AG04449 (cell line): ENCODE measurements at regions not wholly inside any gene's neighbourhood (a gene's known extent, or its start where the extent isn't known, plus 50 kb on each side); places are given as distances from the start of the nearest gene placed in this dataset.

Experiments
- CTCF ChIA-PET: fragments of 350-600 bp; formaldehyde crosslinking; extraction: SDS; loops from one replicate; lab custom pipeline; 2021; ENCODE audit warnings: antibody characterized with exemption; lab: Yijun Ruan, JAX
- POLR2A ChIA-PET: fragments of 400-600, 350-600 bp; formaldehyde crosslinking; extraction: SDS; loops from one replicate; lab custom pipeline; 2020; ENCODE audit warnings: antibody characterized with exemption, inconsistent platforms; lab: Yijun Ruan, JAX
- DNase-seq: peaks from one replicate; pipeline ENCODE4 v3.0.0-alpha.2; 2010; ENCODE audit warnings: low read depth, low spot score
- H3K4me3 ChIP-seq: 2 replicates; pipeline ENCODE4 v1.5.1; 2011; ENCODE audit warnings: low read depth, mild to moderate bottlenecking, control low read depth, low read length
- CTCF ChIP-seq: IDR thresholded peaks from one replicate; pipeline ENCODE4 v1.5.1; 2011; ENCODE audit warnings: mild to moderate bottlenecking, moderate library complexity, low read length, control low read depth, inconsistent platforms; ENCODE audit not compliant: insufficient read depth; ENCODE audit errors: missing control alignments

GRCh38 chr11:25298450-25298849 lies 801.6 kb downstream of the LUZP2 start:
- ChIA-PET POLR2A (no interaction called here), CTCF (no interaction called here)
- no peak overlapping the region for H3K4me3 ChIP-seq
- TF ChIP-seq CTCF = no peak
- DNase-seq = no peak

GRCh38 chr11:25309818-25310217 lies 813.0 kb downstream of the LUZP2 start:
- DNase-seq = no peak
- ChIA-PET POLR2A (no interaction called here), CTCF (no interaction called here)
- no peak for TF ChIP-seq CTCF
- no peak overlapping the region for H3K4me3 ChIP-seq

DNA sequence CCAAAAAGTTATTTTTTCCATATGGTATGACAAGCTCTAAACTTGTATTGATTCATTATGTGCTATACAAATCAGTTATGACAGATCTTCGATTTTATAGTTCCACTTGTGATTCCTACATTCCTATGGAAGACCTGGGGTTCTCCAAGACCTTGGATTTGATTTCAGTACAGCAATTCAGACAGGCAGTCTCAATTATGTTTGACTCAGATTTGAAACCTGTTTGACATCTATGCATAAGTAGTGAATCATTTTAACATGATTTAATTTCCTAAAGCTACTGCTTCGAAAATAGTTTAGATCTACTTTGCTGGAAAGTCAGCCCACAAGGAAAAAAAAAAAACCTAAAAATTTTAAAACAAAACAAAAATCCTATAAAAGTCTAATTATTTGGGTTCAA lies 820.4 kb downstream of the LUZP2 start:
- H3K4me3 ChIP-seq = no peak overlapping the region
- no peak for DNase-seq
- ChIA-PET POLR2A (no interaction called here), CTCF (no interaction called here)
- TF ChIP-seq CTCF = no peak

DNA sequence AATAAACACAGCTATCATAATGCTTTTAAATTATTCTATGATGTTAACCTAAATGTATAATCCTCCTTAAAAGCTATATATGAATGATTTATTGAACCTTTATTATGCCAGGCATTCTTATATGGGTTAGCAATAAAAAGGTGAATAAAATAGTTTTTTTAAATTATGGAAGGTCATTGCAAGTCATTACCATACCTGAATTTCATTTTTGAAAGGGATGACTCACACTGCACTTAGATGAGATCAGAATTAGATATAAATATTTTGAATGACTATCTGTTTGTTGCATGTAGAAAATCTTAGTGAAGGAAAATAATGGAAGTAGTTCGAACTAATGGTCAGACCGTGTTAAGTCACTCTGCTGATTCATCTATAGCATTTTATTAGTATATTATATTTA lies 822.3 kb downstream of the LUZP2 start:
- H3K4me3 ChIP-seq = no peak overlapping the region
- DNase-seq = no peak
- ChIA-PET CTCF (no interaction called here), POLR2A (no interaction called here)
- no peak for TF ChIP-seq CTCF

DNA sequence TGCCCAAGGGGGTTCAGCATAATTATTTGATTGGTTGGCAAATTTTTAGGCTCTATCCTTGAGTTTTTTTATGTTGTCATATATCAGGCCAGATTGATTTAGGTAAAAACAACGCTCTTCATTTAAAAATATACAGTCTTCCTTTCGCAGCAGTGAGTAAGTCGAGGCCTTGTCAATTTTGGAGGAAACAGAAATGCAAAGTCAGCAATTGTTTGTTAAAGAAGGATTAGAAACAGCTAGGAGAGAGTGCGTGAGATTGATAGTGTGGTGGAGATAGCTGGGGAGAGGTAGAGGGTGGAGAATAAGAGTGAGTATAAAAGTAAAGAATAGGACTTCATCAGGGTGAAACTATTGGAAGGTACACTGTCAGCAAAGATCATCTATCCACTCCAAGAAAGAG lies 830.8 kb downstream of the LUZP2 start:
- ChIA-PET POLR2A (no interaction called here), CTCF (no interaction called here)
- no peak for TF ChIP-seq CTCF
- H3K4me3 ChIP-seq = no peak overlapping the region
- DNase-seq = no peak

DNA sequence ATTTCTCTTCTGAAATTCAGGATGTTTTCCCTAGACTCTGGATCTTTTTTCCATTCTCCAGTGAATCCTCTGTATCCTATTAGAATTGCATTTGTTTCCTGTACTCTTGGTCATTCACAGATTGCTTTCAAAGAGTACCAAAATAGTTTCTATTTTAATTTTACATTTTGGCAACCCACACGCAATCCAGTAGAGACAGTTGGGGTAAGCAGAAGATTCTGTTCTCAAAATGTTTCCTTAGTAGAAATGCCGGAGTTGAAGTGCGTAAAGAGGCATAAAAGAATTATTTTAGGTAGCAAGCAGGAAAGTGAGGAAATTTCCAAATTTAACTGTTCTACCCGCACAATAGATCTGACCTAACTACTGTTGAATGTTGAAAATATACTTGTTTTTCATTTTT lies 842.4 kb downstream of the LUZP2 start:
- CTCF ChIA-PET = no interaction called here
- no peak for DNase-seq
- no peak overlapping the region for H3K4me3 ChIP-seq
- no peak for TF ChIP-seq CTCF
- POLR2A ChIA-PET = no interaction called here
